K562 (cell line): ENCODE measurements at regions not wholly inside any gene's neighbourhood (a gene's known extent, or its start where the extent isn't known, plus 50 kb on each side); places are given as distances from the start of the nearest gene placed in this dataset.

Experiments
- CHD2 ChIP-seq: IDR thresholded peaks from 2 replicates; pipeline ENCODE4 v1.6.1; 2011; ENCODE audit warnings: low read depth, low read length
- FOXJ2 ChIP-seq: fragments of 200-800 bp; sonication (Bioruptor generic); IDR thresholded peaks from 2 replicates; pipeline ENCODE4 v1.6.1; 2016; ENCODE audit warnings: missing genetic modification characterization, missing compliant biosample characterization
- GTF2E2 ChIP-seq: fragments of 200-800 bp; sonication (Bioruptor generic); IDR thresholded peaks from 2 replicates; pipeline ENCODE4 v1.6.1; 2016; ENCODE audit warnings: missing genetic modification characterization, missing compliant biosample characterization
- KAT2B ChIP-seq: IDR thresholded peaks from one replicate; pipeline ENCODE4 v1.6.1; 2012; ENCODE audit warnings: low read depth, mild to moderate bottlenecking, control low read depth, inconsistent platforms, low read length, moderate library complexity
- KAT8 ChIP-seq: fragments of 450-650 bp; IDR thresholded peaks from 2 replicates; pipeline ENCODE4 v1.6.1; 2016; ENCODE audit warnings: low read depth, mild to moderate bottlenecking
- NFXL1 ChIP-seq: fragments of 450-650 bp; formaldehyde crosslinking; IDR thresholded peaks from 2 replicates; pipeline ENCODE4 v1.4.0; 2021; ENCODE audit warnings: mild to moderate bottlenecking
- PHB ChIP-seq: fragments of 250-450 bp; sonication (Bioruptor Pico); IDR thresholded peaks from 2 replicates; pipeline ENCODE4 v1.5.0; 2021
- RBM25 ChIP-seq: fragments of 200-400 bp; formaldehyde crosslinking; IDR thresholded peaks from 2 replicates; pipeline ENCODE4 v1.6.1; 2018; ENCODE audit warnings: low read length, low read depth, moderate library complexity; ENCODE audit not compliant: severe bottlenecking
- RUNX1 ChIP-seq: sonication (generic); IDR thresholded peaks from 2 replicates; pipeline ENCODE4 v1.6.1; 2016; ENCODE audit warnings: antibody characterized with exemption, low read depth
- SIRT6 ChIP-seq: IDR thresholded peaks from one replicate; pipeline ENCODE4 v1.6.1; 2012; ENCODE audit warnings: low read depth, mild to moderate bottlenecking, control low read depth, inconsistent platforms, low read length, moderate library complexity
- ZNF561 ChIP-seq: fragments of 450-650 bp; formaldehyde crosslinking; conservative IDR thresholded peaks from 2 replicates; pipeline ENCODE4 v1.4.0; 2020; ENCODE audit warnings: mild to moderate bottlenecking, moderate library complexity
- ZNF584 ChIP-seq: fragments of 200-800 bp; sonication (Bioruptor generic); IDR thresholded peaks from 2 replicates; pipeline ENCODE4 v1.6.1; 2016; ENCODE audit warnings: low read depth, mild to moderate bottlenecking, missing genetic modification characterization, missing compliant biosample characterization
- ZNF75A ChIP-seq: fragments of 450-650 bp; formaldehyde crosslinking; IDR thresholded peaks from 2 replicates; pipeline ENCODE4 v1.4.0; 2020; ENCODE audit warnings: mild to moderate bottlenecking
- TF ChIP-seq, protein P1 (sequence below): fragments of 450-650 bp; IDR thresholded peaks from 2 replicates; pipeline ENCODE4 v1.6.1; 2017; ENCODE audit warnings: antibody characterized with exemption
- TF ChIP-seq, protein P2 (sequence below): fragments of 250-450 bp; sonication (Bioruptor Pico); IDR thresholded peaks from 2 replicates; pipeline ENCODE4 v1.5.0; 2020; ENCODE audit warnings: mild to moderate bottlenecking, borderline replicate concordance
- TF ChIP-seq, protein P3 (sequence below): fragments of 200-800 bp; sonication (Bioruptor generic); IDR thresholded peaks from 2 replicates; pipeline ENCODE4 v1.6.1; 2016; ENCODE audit warnings: missing genetic modification characterization, missing compliant biosample characterization
- TF ChIP-seq, protein P4 (sequence below): fragments of 450-650 bp; formaldehyde crosslinking; IDR thresholded peaks from 2 replicates; pipeline ENCODE4 v1.4.0; 2020; ENCODE audit warnings: mild to moderate bottlenecking, moderate library complexity

DNA sequence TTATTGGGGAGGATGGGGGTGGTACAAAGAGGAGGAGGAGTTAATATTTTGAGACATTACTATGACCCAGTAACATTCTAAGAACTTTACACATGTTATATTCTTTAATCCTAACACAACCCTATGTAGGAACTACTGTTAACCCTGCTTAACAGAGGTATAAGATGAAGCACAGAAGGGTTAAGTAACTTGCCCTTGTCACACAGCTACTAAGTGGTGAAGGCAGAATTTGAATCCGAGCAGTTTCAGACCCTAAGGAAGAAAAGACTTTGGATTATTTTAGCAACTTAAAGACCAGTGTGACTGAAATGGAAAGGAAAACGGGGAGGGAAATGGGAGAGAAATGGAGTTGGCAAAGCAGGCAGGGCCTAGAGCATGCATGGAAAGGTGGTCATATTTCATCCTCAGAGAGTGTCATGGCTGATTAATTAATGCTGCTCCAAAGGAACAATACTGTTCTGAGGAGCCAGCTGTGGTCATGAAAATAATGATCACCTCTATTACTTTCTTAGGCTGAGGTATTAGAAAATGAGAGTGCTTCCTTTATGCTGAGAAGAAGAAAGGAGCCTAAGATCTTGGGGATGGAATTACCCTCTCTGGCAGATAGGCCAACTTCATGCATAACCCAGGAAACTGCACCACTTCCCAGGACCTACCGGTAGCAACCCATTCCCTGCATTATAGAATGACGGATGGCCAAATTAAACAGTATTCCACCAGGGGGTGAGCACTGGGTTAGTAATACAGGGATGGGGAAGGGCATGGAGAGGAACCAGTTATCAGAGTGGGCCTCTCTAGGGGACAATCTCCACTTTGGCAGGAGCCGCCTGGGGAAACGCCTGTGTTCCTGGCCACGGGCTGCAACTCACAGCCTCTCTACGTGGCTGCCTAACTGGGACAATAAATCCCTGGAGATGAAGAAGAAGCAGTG is 50.1 kb upstream of the TNFAIP3 start (continued):
- TF ChIP-seq, protein P1, sequence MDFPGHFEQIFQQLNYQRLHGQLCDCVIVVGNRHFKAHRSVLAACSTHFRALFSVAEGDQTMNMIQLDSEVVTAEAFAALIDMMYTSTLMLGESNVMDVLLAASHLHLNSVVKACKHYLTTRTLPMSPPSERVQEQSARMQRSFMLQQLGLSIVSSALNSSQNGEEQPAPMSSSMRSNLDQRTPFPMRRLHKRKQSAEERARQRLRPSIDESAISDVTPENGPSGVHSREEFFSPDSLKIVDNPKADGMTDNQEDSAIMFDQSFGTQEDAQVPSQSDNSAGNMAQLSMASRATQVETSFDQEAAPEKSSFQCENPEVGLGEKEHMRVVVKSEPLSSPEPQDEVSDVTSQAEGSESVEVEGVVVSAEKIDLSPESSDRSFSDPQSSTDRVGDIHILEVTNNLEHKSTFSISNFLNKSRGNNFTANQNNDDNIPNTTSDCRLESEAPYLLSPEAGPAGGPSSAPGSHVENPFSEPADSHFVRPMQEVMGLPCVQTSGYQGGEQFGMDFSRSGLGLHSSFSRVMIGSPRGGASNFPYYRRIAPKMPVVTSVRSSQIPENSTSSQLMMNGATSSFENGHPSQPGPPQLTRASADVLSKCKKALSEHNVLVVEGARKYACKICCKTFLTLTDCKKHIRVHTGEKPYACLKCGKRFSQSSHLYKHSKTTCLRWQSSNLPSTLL, result no peak
- TF ChIP-seq RBM25, result peak; percentile 66
- TF ChIP-seq, protein P2, sequence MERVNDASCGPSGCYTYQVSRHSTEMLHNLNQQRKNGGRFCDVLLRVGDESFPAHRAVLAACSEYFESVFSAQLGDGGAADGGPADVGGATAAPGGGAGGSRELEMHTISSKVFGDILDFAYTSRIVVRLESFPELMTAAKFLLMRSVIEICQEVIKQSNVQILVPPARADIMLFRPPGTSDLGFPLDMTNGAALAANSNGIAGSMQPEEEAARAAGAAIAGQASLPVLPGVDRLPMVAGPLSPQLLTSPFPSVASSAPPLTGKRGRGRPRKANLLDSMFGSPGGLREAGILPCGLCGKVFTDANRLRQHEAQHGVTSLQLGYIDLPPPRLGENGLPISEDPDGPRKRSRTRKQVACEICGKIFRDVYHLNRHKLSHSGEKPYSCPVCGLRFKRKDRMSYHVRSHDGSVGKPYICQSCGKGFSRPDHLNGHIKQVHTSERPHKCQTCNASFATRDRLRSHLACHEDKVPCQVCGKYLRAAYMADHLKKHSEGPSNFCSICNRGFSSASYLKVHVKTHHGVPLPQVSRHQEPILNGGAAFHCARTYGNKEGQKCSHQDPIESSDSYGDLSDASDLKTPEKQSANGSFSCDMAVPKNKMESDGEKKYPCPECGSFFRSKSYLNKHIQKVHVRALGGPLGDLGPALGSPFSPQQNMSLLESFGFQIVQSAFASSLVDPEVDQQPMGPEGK, result no peak
- TF ChIP-seq ZNF584 (CRISPR knock-in tag), result no peak
- no peak for TF ChIP-seq RUNX1
- TF ChIP-seq NFXL1 (CRISPR knock-in tag), result no peak
- TF ChIP-seq SIRT6, result no peak
- no peak for TF ChIP-seq ZNF561 (CRISPR knock-in tag)
- no peak for TF ChIP-seq KAT2B
- TF ChIP-seq, protein P3, sequence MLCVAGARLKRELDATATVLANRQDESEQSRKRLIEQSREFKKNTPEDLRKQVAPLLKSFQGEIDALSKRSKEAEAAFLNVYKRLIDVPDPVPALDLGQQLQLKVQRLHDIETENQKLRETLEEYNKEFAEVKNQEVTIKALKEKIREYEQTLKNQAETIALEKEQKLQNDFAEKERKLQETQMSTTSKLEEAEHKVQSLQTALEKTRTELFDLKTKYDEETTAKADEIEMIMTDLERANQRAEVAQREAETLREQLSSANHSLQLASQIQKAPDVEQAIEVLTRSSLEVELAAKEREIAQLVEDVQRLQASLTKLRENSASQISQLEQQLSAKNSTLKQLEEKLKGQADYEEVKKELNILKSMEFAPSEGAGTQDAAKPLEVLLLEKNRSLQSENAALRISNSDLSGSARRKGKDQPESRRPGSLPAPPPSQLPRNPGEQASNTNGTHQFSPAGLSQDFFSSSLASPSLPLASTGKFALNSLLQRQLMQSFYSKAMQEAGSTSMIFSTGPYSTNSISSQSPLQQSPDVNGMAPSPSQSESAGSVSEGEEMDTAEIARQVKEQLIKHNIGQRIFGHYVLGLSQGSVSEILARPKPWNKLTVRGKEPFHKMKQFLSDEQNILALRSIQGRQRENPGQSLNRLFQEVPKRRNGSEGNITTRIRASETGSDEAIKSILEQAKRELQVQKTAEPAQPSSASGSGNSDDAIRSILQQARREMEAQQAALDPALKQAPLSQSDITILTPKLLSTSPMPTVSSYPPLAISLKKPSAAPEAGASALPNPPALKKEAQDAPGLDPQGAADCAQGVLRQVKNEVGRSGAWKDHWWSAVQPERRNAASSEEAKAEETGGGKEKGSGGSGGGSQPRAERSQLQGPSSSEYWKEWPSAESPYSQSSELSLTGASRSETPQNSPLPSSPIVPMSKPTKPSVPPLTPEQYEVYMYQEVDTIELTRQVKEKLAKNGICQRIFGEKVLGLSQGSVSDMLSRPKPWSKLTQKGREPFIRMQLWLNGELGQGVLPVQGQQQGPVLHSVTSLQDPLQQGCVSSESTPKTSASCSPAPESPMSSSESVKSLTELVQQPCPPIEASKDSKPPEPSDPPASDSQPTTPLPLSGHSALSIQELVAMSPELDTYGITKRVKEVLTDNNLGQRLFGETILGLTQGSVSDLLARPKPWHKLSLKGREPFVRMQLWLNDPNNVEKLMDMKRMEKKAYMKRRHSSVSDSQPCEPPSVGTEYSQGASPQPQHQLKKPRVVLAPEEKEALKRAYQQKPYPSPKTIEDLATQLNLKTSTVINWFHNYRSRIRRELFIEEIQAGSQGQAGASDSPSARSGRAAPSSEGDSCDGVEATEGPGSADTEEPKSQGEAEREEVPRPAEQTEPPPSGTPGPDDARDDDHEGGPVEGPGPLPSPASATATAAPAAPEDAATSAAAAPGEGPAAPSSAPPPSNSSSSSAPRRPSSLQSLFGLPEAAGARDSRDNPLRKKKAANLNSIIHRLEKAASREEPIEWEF (CRISPR knock-in tag), result no peak
- no peak for TF ChIP-seq CHD2
- TF ChIP-seq FOXJ2 (tag), result no peak
- TF ChIP-seq, protein P4, sequence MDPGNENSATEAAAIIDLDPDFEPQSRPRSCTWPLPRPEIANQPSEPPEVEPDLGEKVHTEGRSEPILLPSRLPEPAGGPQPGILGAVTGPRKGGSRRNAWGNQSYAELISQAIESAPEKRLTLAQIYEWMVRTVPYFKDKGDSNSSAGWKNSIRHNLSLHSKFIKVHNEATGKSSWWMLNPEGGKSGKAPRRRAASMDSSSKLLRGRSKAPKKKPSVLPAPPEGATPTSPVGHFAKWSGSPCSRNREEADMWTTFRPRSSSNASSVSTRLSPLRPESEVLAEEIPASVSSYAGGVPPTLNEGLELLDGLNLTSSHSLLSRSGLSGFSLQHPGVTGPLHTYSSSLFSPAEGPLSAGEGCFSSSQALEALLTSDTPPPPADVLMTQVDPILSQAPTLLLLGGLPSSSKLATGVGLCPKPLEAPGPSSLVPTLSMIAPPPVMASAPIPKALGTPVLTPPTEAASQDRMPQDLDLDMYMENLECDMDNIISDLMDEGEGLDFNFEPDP (CRISPR knock-in tag), result no peak
- no peak for TF ChIP-seq ZNF75A (CRISPR knock-in tag)
- no peak for TF ChIP-seq GTF2E2
- TF ChIP-seq KAT8, result no peak
- TF ChIP-seq PHB (CRISPR knock-in tag), result no peak
